GM12891 (cell line): ENCODE measurements at regions not wholly inside any gene's neighbourhood (a gene's known extent, or its start where the extent isn't known, plus 50 kb on each side); places are given as distances from the start of the nearest gene placed in this dataset.
"Not testable (repeated sequence)": the region's sequence is repeated elsewhere in the genome, so short reads cannot be mapped to it uniquely, and the experiment has no call there.

Experiments
- POLR2A ChIP-seq: IDR thresholded peaks from 2 replicates; pipeline ENCODE4 v1.6.1; 2011; ENCODE audit warnings: low read depth, low read length, control low read depth
- TAF1 ChIP-seq: IDR thresholded peaks from 2 replicates; pipeline ENCODE4 v1.6.1; 2011; ENCODE audit warnings: low read depth, low read length, control low read depth

GRCh38 chr15:66974131-66974530 lies 91.3 kb upstream of the SMAD3 start:
- not testable (repeated sequence) for TF ChIP-seq POLR2A, TAF1
